HG02571 (cell line): ENCODE measurements at regions not wholly inside any gene's neighbourhood (a gene's known extent, or its start where the extent isn't known, plus 50 kb on each side); places are given as distances from the start of the nearest gene placed in this dataset.
"Not testable (repeated sequence)": the region's sequence is repeated elsewhere in the genome, so short reads cannot be mapped to it uniquely, and the experiment has no call there.

Experiments
- ATAC-seq: cut with Tn5 transposase; IDR thresholded peaks from one replicate; pipeline ENCODE4 v1.9.1; 2021; ENCODE audit warnings: mild to moderate bottlenecking, moderate library complexity; ENCODE audit not compliant: unreplicated experiment

DNA sequence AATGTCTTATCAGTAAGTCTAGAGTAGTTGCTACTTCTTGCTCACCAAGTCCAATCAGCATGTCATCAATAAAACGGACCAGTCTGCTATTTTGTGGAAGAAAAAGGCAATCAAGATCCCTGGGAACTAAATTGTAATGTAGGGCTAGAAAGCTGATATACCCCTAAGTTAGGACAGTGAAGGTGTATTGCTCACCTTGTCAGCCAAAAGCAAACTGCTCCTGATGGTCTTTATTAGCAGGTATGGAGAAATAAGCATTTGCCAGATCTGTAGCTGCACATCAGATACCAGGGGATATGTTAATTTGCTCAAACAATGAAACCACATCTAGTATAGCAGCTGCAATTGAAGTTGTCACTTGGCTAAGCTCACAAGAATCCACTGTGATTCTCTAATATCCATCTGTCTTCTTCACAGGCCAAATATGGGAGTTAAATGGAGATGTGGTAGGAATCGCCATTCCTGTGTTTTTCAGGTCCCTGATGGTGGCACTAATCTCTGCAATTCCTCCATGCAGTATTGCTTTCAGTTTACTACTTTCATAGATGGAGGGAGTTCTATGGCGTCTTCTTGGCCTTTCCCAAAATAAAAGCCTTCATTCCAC lies 75.0 kb downstream of the TMEM237 start:
- ATAC-seq = no peak

DNA sequence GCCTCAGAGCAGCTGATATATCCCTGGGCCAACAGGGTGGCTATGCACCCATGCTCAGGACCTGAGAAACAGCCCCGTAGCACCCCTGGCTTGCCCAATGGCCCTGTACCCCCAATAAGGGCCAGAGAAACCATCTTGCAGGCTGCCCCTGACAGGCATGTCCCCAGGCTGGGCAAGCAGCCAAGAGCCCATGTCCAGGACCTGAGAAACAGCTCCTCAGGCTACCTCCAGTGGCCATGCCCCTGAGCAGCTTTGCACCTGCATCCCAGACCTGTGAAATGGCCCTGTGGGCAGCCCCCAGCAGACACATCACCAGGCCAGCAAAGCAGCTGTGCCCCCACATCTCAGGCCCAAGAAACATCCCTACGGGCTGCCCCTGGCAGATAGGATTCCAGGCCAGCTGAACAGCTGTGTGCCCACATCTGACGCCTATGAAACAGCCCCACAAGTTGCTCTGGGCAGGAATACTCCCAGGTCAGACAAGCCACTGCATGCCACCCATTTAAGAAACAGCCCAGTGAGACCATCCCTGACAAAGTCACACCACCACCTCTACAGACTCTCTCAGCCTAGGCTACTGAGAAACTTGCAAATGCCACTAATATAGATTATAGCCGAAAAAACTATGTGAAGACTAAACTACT lies 84.1 kb downstream of the TMEM237 start:
- no peak for ATAC-seq

DNA sequence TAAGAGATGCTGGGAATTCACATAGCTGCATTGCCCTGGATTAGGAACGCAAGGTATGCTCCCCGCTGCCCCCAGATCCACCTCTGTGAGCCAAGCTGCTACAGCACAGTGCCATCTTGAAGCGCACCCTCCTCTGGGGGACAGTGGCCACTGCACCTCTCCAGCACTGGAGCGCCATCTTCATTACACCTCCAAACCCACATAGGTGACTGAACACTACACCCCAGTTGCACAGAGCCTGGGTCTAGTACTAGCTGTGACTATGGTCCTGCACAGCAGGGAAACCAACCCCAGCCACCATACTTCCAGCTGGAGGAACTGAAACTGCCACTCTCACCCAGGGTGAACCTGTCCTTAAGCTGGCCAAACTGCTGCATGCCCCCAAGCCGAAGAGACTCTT lies 84.6 kb downstream of the TMEM237 start:
- no peak for ATAC-seq

DNA sequence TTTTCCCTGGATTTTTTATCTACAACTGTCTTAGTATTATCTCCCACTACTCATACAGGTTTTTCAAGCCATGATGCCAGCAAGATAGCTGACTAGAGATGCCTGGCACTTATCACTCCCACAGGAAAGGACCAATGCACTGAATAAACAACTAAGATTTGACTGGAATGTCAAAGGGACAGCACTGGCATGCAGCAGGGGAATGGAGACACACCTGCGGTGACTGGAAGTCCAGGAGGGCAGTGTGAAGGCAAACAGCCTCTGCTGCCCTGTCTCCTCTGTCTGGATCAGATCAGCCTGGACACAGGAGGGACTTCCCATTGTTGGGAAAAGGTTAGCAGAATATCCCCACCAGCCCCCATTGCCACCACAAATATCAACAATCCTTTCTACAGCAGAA lies 85.1 kb downstream of the TMEM237 start:
- ATAC-seq = no peak

DNA sequence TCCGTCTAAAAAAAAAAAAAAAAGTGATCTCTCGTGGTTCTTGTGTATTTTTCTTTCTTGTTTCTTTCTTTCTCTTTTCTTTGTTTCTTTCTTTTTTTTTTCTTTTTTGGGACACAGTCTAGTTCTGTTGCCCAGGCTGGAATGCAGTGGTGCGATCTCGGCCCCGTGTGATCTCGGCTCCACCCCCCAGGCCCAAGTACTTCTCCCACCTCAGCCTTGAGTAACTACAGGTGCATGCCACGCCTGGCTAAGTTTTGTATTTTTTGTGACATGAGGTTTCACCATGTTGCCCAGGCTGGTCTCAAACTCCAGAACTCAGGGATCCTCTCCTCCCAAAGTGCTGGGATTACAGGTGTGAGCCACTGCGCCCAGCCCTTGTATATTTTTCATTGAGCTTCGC lies 91.4 kb downstream of the TMEM237 start:
- ATAC-seq = no peak

DNA sequence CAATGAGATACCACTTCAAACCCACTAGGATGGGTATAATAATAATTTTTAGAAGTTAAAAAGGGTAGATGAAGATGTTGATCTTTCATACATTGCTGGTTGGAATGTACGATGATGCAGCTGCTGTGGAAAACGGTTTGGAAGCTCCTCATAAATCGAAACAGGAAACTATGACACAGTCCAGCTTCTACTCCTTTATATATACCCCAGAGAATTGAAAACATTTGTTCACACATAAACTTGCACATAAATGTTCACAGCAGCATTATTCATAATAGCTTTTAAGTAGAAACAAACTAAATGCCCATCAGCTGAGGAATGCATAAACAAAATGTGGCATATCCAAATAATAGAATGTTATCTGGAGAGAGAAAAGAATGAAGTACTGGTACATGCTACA lies 95.0 kb downstream of the STRADB start:
- ATAC-seq = no peak

DNA sequence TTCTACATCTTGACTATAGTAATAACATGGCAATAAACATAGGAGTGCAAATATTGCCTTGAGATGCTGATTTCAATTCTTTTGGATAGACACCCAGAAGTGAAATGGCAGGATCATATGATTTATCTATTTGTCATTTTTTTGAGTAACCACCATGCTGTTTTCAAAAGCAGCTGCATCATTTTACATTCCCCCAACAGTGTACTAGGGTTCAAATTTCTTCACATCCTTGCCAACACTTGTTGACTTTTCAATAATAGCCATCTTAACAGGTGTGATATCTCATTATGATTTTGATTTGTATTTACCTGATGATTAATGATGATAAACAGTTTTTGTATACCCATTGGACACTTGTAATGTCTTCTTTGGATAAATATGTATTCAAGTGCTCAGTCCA lies 90.8 kb downstream of the STRADB start:
- ATAC-seq = no peak

DNA sequence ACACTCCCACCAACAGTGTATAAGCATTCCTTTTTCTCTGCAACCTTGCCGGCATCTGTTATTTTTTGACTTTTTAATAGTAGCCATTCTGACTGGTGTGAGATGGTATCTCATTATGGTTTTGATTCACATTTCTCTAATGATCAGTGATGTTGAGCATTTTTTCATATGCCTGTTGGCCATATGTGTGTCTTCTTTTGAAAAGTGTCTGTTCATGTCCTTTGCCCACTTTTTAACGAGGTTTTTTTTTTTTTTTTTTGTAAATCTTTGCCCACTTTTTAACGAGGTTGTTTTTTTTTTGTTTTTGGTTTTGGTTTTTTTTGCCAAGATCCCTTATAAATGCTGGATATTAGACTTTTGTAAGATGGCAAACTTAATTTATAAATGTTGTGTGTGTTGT lies 87.7 kb downstream of the STRADB start:
- not testable (repeated sequence) for ATAC-seq

DNA sequence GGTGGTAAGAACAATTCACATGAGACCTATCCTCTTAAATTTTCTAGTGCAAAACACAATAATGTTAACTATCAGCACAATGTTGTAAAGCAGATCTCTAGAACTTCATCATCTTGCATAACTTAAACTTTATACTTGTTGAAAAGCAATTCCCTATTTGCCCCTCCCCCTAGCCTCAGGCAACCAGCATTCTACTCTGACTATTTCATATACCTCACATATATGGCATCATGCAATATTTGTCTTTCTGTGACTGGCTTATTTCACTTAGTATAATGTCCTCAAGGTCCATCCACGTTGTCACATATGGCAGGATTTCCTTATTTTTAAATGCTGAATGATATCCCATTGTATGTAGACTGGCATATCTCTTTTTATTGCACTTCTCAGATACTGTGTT lies 86.5 kb downstream of the STRADB start:
- no peak for ATAC-seq

DNA sequence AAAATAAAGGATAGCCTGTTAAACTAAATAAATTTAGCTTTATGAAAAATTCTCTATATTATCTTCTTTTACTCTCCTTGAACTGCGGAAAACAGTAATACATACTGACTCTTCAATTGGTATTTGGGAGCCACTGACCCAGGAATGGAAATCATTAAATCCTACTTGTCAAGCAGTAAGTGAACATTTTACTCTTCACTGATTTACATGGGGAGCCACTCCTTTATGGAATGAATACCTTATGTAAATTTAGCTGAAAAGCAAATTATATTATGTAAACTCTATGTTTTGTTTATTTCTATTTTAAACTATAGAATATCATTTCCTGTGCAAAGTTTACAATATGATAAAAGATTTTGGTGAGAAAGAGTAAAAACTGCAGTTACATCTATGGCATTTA lies 85.2 kb downstream of the STRADB start:
- no peak for ATAC-seq

DNA sequence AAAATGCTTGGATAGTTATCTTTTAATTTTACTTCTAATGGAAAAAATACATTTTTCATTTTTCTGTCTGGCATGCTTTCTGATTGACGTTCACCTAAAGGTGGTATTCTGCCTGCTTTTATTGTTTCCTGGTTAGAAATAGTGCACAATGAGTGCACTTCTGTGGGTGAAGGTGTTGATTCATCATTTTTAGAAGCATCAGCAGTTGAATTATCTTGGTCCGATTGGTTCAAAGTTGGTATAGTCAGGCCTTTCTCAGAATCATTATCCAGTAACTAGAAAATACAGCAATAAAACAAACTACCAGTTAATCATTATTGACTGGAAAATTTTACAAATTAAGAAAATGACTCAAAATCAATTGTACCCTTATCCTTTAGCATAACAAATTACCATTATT lies 84.5 kb downstream of the STRADB start:
- no peak for ATAC-seq

DNA sequence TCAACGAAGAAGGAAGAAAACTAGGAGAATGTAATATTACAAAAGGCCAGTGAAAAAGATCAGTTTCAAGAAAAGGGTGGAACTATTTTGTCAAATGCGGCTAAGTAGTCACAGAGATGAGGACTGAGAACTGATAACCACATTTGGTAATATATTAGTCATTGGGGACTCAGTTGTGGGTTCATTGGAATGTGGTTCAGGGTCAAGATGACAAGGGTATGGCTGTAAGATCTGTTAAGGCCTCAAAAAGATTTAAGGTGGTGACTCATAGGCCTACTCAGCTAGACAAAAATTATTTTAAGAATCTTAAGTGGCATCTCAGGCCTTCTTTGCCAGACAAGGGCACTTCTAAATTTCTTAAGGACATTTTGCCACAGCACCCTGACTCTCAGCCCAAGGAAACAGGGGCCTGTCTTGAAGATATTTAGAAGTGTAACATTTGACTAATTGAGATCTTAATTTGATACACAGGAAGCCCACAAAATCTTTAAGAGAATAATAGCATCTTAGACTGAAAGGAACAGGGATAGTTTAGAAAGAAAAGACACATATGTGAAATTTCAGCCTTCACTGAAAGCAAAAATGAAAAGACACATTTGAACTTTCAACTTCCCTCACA lies 81.3 kb downstream of the STRADB start:
- peak; percentile 82 for ATAC-seq
